ENCODE measurements at regions not wholly inside any gene's neighbourhood (a gene's known extent, or its start where the extent isn't known, plus 50 kb on each side); places are given as distances from the start of the nearest gene placed in this dataset.

DNA sequence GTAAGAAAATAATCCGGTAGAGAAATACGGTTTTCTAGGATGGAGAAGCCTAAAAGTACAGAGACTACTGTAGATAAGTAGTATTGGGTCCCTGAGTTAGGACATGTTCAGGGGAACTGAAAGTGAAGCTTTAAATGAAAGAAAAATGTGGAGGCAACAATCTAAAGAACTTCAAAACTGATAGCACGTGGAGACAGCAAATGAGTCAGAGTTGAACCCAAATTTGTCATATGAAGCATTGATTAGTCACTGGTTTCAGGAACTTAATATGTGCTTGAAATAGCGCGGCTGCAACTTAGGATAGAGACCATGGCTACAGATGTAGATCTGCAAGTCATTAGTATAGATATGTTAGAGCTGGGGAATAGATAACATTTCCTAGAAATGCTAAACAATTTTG lies 1138.6 kb upstream of the SORCS1 start:
- DNase-seq = peak; percentile 72

DNA sequence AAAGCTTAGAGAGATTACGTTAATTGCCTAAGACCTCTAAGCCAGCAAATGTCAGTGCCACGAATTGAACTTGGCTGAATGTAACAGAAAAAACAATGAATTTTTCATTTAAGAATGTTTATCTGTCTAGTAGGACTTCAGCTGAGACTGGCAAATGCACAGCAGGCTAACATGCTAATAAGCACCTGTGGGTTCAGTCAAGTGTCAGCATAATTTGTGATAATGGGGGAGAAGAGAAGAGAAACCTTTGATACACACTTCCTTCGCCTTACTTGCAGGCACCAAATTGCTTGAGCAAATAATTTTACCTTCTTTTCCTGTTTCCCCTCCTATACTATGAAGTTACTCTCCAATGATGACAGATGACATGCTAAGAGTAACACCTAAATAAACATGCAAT lies 1136.5 kb upstream of the SORCS1 start:
- DNase-seq = no peak

DNA sequence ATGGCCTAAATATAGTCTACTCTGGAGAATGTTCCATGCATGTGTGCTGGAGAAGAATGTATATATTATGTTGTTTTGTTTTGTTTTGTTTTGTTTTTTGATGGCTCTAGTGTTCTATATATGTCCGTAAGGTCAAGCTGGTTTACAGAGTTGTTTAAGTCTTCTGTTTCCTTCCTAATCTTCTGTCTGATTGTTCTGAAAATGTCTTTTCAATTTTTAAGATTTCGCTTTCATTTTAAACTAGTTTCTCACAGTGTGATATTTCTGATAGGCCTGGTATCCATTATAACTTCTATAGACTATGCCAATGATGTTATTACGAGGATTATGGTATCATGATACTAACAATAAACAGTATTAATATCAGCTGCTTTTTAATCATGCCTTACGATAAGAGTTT lies 1126.3 kb upstream of the SORCS1 start:
- DNase-seq = no peak

DNA sequence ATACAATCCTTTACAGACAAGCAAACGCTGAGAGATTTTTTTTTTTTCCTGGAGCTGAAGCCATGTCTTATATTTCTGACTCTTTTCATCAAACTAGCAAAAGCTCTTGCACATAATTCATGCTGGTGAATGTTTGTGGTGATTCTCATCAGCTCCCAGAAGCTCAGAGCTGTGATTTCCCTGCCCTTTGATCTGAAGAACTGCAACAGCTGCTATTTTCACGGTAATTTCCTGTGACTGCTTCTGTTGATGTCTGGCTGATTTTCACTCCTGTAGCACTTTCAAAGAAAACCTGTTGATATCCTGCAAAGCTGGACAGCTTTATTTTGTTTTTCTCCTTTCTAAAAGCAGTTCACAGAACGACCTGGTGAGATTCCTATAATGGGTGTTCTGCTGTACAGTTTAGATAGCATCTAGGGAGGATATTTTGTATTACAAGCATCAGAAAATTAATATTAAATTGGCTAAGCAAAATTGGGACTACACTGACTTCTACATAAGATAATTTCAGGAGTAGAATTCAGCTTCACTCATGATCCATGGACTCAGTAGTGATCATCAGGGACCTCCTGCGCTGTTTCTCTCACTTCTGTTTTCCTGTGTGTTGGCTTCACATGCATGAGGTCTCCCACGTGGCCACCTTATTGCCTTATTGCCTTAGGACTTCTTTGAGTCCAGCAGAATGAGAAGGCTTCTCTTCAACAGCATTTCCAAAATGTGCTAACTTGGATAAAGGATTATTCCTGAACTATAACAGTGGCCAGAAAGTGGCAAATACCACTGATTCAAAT lies 1111.6 kb upstream of the SORCS1 start:
- DNase-seq = peak; percentile 11

DNA sequence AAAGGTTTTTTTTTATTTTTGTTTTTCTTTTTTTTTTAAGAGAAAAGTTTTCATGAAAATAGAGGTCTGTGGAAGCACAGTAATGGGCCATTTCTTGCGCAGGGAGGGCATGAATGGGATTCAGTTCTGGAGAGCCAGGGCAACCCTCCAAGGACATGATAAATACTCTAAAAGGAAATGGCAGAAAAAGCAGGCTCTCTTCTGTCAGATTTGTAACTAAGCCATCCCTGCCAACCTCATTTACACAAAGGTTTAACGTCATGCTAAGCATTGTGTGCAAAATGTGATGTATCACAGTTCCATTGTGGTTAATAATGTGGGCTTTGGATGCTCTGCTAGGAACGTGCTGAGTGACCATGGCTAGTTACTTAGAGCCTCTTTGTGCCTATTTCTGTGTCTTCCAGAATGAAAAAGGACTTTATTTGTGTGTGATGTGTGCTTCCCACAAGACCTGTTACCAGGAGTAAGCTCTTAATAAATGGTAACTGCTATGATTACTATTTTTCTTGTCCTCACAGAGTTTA lies 1095.9 kb upstream of the SORCS1 start:
- no peak for DNase-seq

DNA sequence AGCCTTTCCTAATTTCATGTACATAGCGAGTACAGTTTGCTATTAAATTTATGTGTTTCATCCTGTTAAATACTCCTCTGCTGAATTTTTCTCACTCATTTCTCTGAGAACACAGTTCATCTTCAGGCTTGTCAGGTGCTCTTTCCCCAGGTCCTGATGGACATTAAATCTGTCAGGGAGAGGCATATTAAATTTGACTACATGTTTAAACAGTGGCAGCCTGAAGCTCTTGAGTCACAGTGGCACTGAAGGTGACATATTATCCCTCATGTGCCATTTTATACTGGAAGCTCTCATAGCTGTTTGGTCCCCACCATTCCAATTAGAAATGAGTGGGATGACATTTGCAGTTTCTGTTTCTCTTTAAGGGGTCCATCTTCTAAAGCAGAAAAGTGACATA lies 1089.6 kb upstream of the SORCS1 start:
- DNase-seq = no peak

DNA sequence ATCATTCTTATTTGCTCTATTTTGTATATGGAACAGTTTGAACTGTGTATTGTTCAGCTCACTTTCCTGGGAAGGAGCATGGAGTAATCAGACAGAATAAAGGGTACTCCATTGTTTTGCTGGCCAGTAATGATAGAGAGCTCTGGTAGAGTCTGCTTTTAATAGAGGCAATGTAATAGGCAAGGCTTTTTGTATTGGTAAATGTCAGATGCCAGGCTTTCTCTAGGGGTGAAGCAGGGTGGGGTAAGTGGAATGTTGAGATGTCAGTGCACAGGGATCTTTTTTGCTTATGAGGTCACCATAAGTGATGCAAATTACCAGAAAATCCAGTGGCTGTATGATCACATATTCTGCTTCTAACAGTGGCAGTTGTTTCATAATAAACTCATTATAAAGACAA lies 1088.3 kb upstream of the SORCS1 start:
- no peak for DNase-seq

DNA sequence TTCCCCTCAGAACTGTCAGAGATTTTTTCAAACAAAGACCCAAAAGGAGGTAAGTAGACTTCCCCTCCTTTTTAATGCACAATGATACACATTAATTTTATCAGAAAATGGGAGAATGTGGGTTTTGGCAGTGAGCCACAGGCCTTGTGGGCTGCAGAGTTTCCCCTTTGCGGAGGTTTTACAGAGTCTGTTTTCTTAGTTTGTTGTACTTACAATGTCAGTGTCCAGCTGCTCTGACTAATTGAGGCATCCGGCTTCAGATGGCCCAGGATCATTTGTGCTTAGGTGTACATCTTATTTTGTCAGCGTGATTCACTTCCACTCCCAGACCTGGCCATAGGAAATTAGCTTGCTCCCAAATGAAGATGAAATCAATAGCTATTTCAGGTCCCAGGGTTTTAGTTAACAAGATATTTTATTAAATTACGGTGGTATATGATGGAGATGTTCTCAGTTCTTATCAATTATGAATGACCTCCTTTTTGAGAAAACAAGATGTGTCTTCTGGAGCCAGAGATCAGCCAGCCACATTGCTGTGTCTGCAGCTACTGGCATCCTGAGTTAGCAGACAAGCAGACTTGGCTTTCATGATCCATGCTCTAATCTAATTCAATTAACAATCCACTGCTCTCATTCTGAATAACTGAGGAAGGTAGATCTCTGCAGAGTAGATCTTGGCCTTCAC lies 1086.6 kb upstream of the SORCS1 start:
- no peak for DNase-seq

DNA sequence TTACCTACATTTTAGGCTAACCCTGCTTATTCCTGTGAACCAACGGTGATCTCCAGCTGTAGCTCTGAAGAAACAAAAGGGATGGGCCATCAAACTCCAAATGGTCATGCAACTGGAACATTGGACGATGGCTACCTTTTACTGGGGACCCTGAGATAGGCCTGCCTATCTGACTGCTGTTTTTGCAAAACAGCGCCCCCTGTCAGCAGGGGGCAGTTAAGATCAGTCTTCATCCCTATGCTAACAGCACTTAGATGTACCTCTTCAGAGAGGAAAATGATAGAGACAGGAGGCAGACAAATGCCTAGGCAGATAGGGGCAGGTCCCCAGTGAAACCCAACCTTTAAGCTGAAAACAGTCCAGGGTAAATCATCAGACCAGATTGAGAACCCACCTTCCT lies 1085.4 kb upstream of the SORCS1 start:
- no peak for DNase-seq

DNA sequence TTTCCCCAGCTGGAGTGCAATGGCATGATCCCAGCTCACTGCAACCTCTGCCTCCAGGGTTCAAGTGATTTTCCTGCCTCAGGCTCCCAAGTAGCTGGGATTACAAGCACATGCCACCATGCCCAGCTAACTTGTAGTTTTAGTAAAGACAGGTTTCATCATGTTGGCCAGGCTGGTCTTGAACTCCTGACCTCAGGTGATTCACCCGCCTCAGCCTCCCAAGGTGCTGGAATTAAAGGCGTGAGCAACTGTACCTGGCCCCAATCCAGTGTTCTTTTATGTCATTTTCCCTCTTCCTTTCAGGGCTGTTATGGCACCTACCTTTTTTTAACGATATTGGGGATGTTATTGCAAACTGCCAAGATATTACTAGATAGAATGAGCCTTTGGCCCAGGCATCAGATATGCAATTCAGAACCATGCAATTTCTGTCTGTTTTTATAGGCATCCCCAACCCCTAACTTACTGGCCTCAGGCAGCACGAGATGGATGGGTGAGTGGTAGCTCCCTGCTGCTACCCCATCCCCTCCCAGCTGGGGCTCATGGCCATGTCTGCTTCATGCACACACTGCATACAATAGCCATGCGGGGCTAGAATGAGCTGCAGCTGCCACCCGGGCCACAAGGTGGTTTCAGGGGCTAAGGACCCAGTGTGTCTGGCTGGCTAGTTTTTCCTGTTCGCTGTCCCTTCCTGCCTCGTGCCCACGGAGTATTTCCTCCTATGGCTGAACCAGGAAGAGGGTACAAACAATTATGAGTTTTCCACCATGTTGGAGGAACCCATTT lies 1080.1 kb upstream of the SORCS1 start:
- no peak for DNase-seq

DNA sequence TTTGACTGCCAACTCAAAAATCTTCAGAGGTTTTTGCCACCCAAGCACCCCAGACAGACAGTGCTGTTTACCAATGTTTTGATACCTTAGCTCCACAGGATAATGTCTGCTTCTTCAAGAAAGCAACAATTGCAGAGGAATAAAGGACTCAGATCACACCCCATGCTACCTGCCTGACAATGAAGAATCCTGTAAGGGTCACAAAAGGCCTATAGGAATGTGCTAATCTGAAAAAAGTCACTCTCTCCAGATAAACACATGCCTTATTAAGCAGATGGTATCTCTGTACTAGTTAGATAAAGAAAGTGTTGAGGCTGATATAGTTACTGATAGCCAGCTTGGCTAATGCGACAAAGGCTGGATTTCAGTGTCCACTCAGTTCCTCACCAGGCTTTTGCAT lies 1076.7 kb upstream of the SORCS1 start:
- DNase-seq = no peak

DNA sequence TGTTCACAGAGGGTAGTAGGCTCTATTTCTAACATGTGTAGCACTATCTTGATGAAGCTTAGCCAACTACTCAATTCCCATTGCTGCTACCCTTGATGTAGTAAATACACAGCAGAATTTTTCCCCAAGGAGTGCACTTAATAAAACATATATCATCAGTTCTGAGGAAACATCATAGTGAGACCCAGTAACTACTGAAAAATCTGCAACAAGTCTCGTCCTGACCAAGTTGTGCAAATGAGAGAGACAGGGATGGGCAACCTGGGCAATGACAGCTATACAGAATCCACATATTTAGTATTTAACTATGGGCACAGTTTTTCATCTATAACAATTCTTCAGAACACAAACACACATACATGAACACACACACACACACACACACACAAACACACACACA lies 1073.8 kb upstream of the SORCS1 start:
- DNase-seq = no peak

DNA sequence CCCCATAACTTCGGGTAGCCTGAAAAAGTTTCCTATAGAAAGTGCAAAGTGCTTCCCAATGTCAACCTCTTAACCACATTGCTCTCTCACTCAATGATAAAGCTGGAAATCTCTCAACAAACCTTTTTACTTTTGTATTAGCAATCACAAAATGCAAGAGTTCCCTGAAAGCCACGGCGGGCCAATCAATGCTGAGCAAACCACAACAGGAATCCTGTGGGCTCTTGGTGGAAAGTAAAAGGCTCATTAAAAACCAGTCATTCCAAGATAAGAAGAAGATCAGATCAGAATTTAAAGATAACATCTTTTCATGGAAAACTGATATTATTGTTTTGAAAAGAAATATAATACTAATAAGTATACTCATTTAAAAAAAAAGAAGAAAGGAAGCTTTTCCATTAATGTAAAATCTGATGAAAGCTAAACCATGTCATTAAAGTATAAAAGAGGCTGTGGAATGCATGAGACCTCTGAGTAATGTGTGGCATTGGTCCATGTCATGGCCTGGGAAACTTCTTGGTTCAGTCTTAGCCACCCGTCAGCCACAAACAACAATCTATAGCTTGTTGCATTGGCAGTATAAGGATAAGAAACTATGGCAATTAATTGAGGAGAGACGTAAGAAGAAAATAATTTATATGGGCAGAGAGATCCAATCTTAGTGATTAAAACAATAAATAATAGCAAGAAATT lies 1066.1 kb upstream of the SORCS1 start:
- DNase-seq = peak; percentile 23

DNA sequence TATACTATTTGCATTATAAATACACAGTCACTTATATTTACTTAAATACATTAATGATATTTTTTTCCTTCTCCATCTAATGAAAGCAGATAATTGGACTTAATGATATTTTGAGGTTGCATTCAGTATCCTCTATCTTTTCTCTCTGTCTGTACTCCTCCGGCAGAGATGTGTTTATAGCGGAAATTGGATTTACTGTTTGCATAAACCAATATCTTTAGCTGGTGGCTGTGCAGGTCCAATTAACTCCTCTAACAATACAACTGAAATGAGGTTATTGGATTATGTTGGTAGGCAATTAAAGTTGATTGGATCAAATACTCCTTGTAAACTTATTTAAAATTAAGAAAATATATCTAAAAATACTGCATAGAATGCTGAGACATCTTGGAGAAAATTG lies 1044.2 kb upstream of the SORCS1 start:
- DNase-seq = no peak

DNA sequence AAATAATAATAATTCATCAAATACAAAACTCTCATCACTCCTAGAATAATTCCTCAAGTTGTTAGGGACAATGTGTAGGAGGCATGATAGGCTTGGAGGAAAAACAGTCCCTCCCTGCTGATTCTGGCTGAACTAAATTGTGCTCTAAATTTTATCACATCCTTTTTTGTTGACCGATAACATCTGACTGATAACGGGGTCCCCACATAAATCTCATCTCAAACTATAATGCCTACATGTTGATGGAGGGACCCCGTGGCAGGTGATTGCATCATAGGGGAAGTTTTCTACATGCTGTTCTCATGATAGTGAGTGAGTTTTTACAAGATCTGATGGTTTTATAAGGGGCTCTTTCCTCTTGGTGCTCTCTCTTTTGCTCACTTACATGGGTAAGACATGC lies 1043.5 kb upstream of the SORCS1 start:
- DNase-seq = no peak

DNA sequence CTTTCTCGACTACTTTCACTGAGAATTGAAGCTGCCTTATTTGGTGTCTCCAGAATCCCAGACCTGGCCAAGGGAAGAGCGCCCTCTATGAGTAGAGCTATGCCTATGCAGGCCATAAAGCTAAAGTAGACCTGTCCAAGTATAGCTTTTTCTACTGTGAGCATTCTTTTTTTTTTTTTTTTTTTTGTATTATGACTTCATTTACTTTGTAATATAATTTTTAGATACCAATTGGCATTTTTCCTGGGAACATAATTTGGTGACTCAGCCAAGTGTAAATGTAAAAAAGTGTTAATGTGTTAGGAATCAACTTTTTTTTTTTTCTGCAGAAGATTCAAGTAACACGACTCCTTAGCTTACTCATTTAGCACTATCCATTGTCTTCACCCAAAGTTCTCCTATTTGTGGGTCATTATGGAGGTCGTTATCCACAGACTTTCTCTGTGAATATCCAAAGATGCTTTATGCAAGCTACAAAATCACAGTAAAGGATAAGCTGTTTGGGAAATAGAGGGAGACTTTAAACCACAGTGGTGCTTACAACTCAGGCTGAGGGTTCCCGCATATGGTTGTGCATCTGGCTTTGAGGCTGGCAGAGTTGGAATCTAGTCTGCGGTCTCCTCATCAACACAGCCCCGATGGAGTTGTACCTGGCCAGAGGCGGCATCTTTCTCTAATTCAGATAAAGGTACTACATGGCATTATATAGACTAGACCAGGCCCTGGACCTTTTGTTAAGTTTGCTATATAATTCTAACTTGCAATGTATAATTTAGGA lies 1040.2 kb upstream of the SORCS1 start:
- DNase-seq = peak; percentile 52

DNA sequence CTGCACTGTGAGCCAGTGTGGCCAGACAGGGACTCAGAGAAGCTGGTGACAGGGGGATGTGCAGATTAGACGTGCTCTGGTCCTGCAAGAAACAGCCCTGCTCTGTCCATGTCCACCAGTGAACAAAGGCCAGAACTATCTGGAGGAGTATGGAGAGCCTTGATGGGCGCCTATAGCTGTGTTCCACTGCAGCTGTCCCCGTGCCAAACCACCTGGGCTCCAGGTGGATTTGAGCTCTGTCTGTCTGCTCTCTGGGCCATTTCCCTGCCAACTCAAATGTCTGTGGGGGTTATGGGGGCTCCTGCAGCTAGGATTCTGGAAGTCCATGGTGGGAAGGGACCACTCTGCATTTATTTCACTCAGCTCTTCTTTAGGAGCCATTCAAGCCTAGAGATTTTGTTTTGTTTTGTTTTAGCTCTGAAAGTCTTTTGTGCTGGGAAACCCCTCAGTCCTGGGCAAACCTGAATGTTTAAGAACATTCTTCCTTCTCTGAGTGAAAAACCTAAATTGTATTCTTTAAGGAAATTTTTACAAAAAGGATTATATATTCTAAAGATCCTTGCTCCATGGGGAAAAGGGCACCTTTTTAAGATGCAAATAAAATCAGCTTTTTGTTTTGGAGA lies 1039.5 kb upstream of the SORCS1 start:
- DNase-seq = no peak

DNA sequence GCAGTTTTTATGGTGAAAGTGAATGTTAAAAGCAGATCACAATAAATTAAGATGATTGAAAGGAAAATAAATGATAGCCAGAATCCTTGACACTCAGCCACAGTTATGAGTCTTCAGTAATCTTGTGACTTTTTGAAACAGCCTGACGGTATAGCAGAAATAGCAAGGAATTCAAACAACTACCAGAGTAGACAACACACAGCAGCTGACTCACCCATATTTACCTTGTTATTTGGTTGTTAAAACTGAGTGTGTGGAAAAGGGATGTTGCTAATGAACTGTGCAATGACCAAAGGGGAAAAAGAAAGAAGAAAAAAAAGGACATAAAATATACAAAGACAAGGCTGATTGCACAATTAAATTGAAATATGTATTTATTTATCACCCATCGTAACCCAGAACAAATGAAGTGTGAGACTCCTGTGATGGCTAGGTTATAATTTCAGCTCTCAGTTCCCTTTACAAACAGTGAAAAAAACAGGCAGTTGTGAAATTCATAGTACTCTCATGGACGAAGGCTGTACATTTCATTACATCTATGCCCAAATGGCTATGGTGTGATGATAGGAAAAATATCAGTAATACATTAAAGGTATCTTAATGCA lies 1023.0 kb upstream of the SORCS1 start:
- DNase-seq = peak; percentile 8

DNA sequence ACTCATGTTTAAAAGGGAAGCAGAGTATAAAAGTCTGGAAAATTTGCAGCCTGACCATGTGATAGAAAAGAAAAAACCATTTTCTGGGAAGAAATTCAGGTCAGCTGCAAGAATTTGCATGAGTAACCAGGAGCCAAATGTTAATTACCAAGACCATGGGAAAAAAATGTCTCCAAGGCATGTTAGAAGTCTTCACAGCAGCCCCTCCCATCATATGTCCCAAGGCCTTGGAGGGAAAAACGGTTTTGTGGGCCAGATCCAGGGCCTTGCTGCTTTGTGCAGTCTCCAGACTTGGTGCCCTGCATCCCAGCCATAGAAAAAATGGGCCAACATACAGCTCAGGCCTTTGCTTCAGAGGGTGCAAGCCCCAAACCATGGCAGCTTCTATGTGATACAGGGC lies 1019.6 kb upstream of the SORCS1 start:
- DNase-seq = peak; percentile 18

DNA sequence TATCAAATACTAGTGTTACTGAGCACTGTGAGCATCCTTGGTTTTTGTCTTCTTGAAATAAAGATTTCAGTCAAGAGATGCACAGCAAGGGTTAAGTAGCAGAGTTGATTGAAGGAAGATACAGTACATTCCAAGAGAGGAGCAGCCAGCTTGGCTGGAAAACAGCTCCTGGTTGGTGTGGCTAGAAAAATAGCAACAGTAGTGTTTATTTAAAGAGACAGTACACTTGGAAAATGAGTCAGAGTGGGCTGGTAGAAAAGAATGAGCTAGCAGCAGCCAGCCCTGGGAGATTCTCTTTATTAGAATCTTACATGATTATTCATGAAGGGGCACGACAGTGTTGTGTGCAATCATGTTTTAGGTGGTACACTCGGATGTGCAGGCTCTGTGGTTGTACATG lies 1016.4 kb upstream of the SORCS1 start:
- peak; percentile 48 for DNase-seq

DNA sequence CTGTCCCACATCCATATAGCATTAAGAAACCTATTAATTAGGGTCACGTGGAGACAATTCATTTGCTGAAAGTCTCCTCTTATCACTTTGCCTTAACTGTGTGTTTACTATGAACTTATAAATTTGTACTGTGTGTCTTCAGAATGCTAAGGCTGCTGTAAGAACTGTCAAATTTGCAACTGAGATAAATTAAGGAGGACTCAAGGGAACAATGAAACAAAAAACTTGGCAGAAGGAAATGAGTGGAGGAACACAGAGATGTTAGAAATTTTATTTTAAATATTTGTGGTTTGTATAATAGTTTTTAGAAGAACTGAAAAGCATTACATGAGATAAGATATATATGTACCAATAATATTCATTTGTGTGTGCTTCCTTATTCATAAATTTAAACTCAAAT lies 1005.3 kb upstream of the SORCS1 start:
- DNase-seq = peak; percentile 63
